WTC11 (cell line): ENCODE measurements at regions not wholly inside any gene's neighbourhood (a gene's known extent, or its start where the extent isn't known, plus 50 kb on each side); places are given as distances from the start of the nearest gene placed in this dataset.

Experiments
- ATAC-seq: fragments of 200-7000 bp; cut with Tn5 transposase; 2 replicates; pipeline ENCODE4 v1.10.0; 2021; ENCODE audit warnings: mild to moderate bottlenecking, moderate library complexity
- CTCF ChIA-PET: fragments of 300-600 bp; sonication (Branson Sonifier 250); formaldehyde crosslinking; loops from one replicate; lab custom pipeline; 2021; ENCODE audit warnings: antibody characterized with exemption; lab: Charles Lee
- POLR2A ChIA-PET: fragments of 350-600 bp; sonication (Branson Sonifier 250); formaldehyde crosslinking; loops from one replicate; lab custom pipeline; 2021; ENCODE audit warnings: antibody characterized with exemption; lab: Charles Lee
- DNase-seq: peaks from one replicate; pipeline ENCODE4 v3.0.0; 2021; ENCODE audit warnings: low spot score
- H3K27ac Mint-ChIP-seq: 2 replicates; pipeline ENCODE4 v1.8.0; 2021; ENCODE audit warnings: mixed read lengths
- H3K27me3 Mint-ChIP-seq: 2 replicates; pipeline ENCODE4 v1.8.0; 2021; ENCODE audit warnings: low read depth, mild to moderate bottlenecking, moderate library complexity, mixed read lengths
- H3K36me3 Mint-ChIP-seq: 2 replicates; pipeline ENCODE4 v1.8.0; 2021; ENCODE audit warnings: mixed read lengths
- H3K4me1 Mint-ChIP-seq: 2 replicates; pipeline ENCODE4 v1.8.0; 2022; ENCODE audit warnings: mixed read lengths
- H3K4me3 Mint-ChIP-seq: 2 replicates; pipeline ENCODE4 v1.8.0; 2021; ENCODE audit warnings: mild to moderate bottlenecking, moderate library complexity, mixed read lengths
- H3K9me3 Mint-ChIP-seq: 2 replicates; pipeline ENCODE4 v1.8.0; 2021; ENCODE audit warnings: mixed read lengths
- CBFB ChIP-seq: sonication (generic); formaldehyde crosslinking; IDR thresholded peaks from 2 replicates; pipeline ENCODE4 v1.8.1; 2022; ENCODE audit warnings: mild to moderate bottlenecking, low read depth, missing genetic modification reagents
- ETV6 ChIP-seq: sonication (generic); formaldehyde crosslinking; IDR thresholded peaks from 2 replicates; pipeline ENCODE4 v1.8.1; 2022; ENCODE audit warnings: mild to moderate bottlenecking, missing genetic modification reagents
- IRF2 ChIP-seq: sonication (generic); formaldehyde crosslinking; IDR thresholded peaks from 2 replicates; pipeline ENCODE4 v1.8.0; 2022; ENCODE audit warnings: low read depth, missing genetic modification reagents, borderline replicate concordance
- JAZF1 ChIP-seq: fragments of 250-450 bp; sonication (Bioruptor Pico); IDR thresholded peaks from 2 replicates; pipeline ENCODE4 v1.9.0; 2021; ENCODE audit warnings: moderate library complexity, mild to moderate bottlenecking, inconsistent platforms
- KAT7 ChIP-seq: sonication (generic); formaldehyde crosslinking; IDR thresholded peaks from 2 replicates; pipeline ENCODE4 v1.8.1; 2023; ENCODE audit warnings: missing genetic modification reagents, mild to moderate bottlenecking, borderline replicate concordance
- MXD4 ChIP-seq: fragments of 250-450 bp; sonication (Bioruptor Pico); IDR thresholded peaks from 2 replicates; pipeline ENCODE4 v1.8.0; 2021; ENCODE audit warnings: mild to moderate bottlenecking, moderate library complexity, borderline replicate concordance
- NFYB ChIP-seq: sonication (generic); formaldehyde crosslinking; conservative IDR thresholded peaks from 2 replicates; pipeline ENCODE4 v1.8.0; 2022; ENCODE audit warnings: low read depth, missing genetic modification reagents
- RELA ChIP-seq: sonication (generic); formaldehyde crosslinking; IDR thresholded peaks from 2 replicates; pipeline ENCODE4 v1.8.1; 2022; ENCODE audit warnings: missing genetic modification reagents, mild to moderate bottlenecking, borderline replicate concordance
- SOX15 ChIP-seq: fragments of 250-450 bp; sonication (Bioruptor Pico); IDR thresholded peaks from 2 replicates; pipeline ENCODE4 v1.9.0; 2021; ENCODE audit warnings: mild to moderate bottlenecking
- TCF7 ChIP-seq: sonication (generic); formaldehyde crosslinking; IDR thresholded peaks from 2 replicates; pipeline ENCODE4 v1.8.0; 2022; ENCODE audit warnings: mild to moderate bottlenecking, low read depth, missing genetic modification reagents, moderate library complexity
- TP53 ChIP-seq: sonication (generic); formaldehyde crosslinking; IDR thresholded peaks from 2 replicates; pipeline ENCODE4 v1.8.1; 2023; ENCODE audit warnings: mild to moderate bottlenecking, missing genetic modification reagents
- ZBTB21 ChIP-seq: sonication (generic); formaldehyde crosslinking; IDR thresholded peaks from 2 replicates; pipeline ENCODE4 v1.8.1; 2023; ENCODE audit warnings: mild to moderate bottlenecking, missing genetic modification reagents, borderline replicate concordance
- ZNF138 ChIP-seq: sonication (generic); formaldehyde crosslinking; conservative IDR thresholded peaks from 2 replicates; pipeline ENCODE4 v1.8.1; 2022; ENCODE audit warnings: mild to moderate bottlenecking, moderate library complexity, missing genetic modification reagents
- ZNF263 ChIP-seq: sonication (generic); formaldehyde crosslinking; IDR thresholded peaks from 2 replicates; pipeline ENCODE4 v1.8.1; 2022; ENCODE audit warnings: low read depth, mild to moderate bottlenecking, moderate library complexity, missing genetic modification reagents
- ZNF317 ChIP-seq: sonication (generic); formaldehyde crosslinking; IDR thresholded peaks from 2 replicates; pipeline ENCODE4 v1.8.1; 2023; ENCODE audit warnings: low read depth, mild to moderate bottlenecking, moderate library complexity, missing genetic modification reagents, borderline replicate concordance
- ZNF396 ChIP-seq: fragments of 250-450 bp; sonication (Bioruptor Pico); IDR thresholded peaks from 2 replicates; pipeline ENCODE4 v1.8.0; 2021; ENCODE audit warnings: mild to moderate bottlenecking, moderate library complexity, borderline replicate concordance
- ZNF671 ChIP-seq: fragments of 250-450 bp; sonication (Bioruptor Pico); IDR thresholded peaks from 2 replicates; pipeline ENCODE4 v1.8.0; 2021; ENCODE audit warnings: mild to moderate bottlenecking
- TF ChIP-seq, protein P1 (sequence below): sonication (generic); formaldehyde crosslinking; IDR thresholded peaks from 2 replicates; pipeline ENCODE4 v1.8.1; 2023; ENCODE audit warnings: mild to moderate bottlenecking, missing genetic modification reagents
- TF ChIP-seq, protein P2 (sequence below): fragments of 200-600 bp; IDR thresholded peaks from 2 replicates; pipeline ENCODE4 v1.8.0; 2022; ENCODE audit warnings: antibody characterized with exemption
- TF ChIP-seq, protein P3 (sequence below): fragments of 250-450 bp; sonication (Bioruptor Pico); IDR thresholded peaks from 2 replicates; pipeline ENCODE4 v1.9.0; 2021; ENCODE audit warnings: mild to moderate bottlenecking, borderline replicate concordance
- TF ChIP-seq, protein P4 (sequence below): sonication (generic); formaldehyde crosslinking; IDR thresholded peaks from 2 replicates; pipeline ENCODE4 v1.8.1; 2023; ENCODE audit warnings: mild to moderate bottlenecking, moderate library complexity, missing genetic modification reagents
- TF ChIP-seq, protein P5 (sequence below): sonication (generic); formaldehyde crosslinking; IDR thresholded peaks from 2 replicates; pipeline ENCODE4 v1.8.0; 2022; ENCODE audit warnings: mild to moderate bottlenecking, missing genetic modification reagents

DNA sequence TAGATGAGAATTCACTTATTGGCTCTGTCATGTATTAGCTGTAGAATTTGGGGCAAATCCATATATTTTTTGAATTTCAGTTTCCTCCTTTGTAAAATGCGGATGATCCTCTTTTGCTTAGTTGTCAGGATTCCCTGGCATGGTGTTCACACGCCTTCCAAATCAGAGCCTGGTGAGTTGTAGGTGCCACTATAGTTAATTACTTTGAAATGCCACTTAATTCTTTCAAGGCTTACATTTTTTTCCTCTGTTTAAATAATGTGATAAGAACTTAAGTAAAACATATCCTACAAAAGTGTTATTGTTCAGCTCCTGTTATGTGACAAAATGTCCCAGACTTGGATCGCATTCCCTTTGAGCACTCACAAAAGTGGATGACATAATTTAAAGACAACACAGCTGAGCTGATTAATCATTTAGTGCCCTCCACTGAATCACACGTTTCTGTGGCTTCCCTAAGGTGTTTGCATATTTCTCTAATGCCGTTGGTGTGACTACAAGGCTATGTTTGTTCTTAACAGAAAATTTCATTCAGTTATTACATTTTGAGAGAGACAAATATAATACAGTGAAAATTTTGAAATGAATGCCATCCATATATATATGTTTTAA, 471.2 kb upstream of the CHST9 start:
- no peak for DNase-seq
- Mint-ChIP-seq H3K4me1 (peaks cover 7% of the 10 kb centered on the region), H3K27me3 (no peaks in the 10 kb centered on the region), H3K27ac (no peak overlapping the region), H3K36me3 (no peaks in the 10 kb centered on the region), H3K4me3 (no peak overlapping the region), H3K9me3 (no peaks in the 10 kb centered on the region)
- CTCF ChIA-PET, result interaction anchor here (0.6 kb wide), 1 partner anchor 94 kb away, joined by 3 read pairs; no protein-coding TSS in a partner anchor
- no peak for ATAC-seq
- POLR2A ChIA-PET, result no interaction called here
- TF ChIP-seq, protein P1, sequence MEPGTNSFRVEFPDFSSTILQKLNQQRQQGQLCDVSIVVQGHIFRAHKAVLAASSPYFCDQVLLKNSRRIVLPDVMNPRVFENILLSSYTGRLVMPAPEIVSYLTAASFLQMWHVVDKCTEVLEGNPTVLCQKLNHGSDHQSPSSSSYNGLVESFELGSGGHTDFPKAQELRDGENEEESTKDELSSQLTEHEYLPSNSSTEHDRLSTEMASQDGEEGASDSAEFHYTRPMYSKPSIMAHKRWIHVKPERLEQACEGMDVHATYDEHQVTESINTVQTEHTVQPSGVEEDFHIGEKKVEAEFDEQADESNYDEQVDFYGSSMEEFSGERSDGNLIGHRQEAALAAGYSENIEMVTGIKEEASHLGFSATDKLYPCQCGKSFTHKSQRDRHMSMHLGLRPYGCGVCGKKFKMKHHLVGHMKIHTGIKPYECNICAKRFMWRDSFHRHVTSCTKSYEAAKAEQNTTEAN, result no peak
- TF ChIP-seq TCF7 (CRISPR knock-in tag) (no peak), ZNF396 (CRISPR knock-in tag) (no peak), NFYB (CRISPR knock-in tag) (no peak), ZNF317 (CRISPR knock-in tag) (no peak), RELA (CRISPR knock-in tag) (no peak), ETV6 (CRISPR knock-in tag) (no peak), ZNF671 (CRISPR knock-in tag) (no peak), JAZF1 (CRISPR knock-in tag) (no peak), KAT7 (CRISPR knock-in tag) (no peak), ZBTB21 (CRISPR knock-in tag) (no peak), ZNF138 (CRISPR knock-in tag) (no peak), TP53 (CRISPR knock-in tag) (no peak)
- TF ChIP-seq, protein P2, sequence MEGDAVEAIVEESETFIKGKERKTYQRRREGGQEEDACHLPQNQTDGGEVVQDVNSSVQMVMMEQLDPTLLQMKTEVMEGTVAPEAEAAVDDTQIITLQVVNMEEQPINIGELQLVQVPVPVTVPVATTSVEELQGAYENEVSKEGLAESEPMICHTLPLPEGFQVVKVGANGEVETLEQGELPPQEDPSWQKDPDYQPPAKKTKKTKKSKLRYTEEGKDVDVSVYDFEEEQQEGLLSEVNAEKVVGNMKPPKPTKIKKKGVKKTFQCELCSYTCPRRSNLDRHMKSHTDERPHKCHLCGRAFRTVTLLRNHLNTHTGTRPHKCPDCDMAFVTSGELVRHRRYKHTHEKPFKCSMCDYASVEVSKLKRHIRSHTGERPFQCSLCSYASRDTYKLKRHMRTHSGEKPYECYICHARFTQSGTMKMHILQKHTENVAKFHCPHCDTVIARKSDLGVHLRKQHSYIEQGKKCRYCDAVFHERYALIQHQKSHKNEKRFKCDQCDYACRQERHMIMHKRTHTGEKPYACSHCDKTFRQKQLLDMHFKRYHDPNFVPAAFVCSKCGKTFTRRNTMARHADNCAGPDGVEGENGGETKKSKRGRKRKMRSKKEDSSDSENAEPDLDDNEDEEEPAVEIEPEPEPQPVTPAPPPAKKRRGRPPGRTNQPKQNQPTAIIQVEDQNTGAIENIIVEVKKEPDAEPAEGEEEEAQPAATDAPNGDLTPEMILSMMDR, result no peak
- TF ChIP-seq, protein P3, sequence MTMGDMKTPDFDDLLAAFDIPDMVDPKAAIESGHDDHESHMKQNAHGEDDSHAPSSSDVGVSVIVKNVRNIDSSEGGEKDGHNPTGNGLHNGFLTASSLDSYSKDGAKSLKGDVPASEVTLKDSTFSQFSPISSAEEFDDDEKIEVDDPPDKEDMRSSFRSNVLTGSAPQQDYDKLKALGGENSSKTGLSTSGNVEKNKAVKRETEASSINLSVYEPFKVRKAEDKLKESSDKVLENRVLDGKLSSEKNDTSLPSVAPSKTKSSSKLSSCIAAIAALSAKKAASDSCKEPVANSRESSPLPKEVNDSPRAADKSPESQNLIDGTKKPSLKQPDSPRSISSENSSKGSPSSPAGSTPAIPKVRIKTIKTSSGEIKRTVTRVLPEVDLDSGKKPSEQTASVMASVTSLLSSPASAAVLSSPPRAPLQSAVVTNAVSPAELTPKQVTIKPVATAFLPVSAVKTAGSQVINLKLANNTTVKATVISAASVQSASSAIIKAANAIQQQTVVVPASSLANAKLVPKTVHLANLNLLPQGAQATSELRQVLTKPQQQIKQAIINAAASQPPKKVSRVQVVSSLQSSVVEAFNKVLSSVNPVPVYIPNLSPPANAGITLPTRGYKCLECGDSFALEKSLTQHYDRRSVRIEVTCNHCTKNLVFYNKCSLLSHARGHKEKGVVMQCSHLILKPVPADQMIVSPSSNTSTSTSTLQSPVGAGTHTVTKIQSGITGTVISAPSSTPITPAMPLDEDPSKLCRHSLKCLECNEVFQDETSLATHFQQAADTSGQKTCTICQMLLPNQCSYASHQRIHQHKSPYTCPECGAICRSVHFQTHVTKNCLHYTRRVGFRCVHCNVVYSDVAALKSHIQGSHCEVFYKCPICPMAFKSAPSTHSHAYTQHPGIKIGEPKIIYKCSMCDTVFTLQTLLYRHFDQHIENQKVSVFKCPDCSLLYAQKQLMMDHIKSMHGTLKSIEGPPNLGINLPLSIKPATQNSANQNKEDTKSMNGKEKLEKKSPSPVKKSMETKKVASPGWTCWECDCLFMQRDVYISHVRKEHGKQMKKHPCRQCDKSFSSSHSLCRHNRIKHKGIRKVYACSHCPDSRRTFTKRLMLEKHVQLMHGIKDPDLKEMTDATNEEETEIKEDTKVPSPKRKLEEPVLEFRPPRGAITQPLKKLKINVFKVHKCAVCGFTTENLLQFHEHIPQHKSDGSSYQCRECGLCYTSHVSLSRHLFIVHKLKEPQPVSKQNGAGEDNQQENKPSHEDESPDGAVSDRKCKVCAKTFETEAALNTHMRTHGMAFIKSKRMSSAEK (CRISPR knock-in tag), result no peak
- TF ChIP-seq, protein P4, sequence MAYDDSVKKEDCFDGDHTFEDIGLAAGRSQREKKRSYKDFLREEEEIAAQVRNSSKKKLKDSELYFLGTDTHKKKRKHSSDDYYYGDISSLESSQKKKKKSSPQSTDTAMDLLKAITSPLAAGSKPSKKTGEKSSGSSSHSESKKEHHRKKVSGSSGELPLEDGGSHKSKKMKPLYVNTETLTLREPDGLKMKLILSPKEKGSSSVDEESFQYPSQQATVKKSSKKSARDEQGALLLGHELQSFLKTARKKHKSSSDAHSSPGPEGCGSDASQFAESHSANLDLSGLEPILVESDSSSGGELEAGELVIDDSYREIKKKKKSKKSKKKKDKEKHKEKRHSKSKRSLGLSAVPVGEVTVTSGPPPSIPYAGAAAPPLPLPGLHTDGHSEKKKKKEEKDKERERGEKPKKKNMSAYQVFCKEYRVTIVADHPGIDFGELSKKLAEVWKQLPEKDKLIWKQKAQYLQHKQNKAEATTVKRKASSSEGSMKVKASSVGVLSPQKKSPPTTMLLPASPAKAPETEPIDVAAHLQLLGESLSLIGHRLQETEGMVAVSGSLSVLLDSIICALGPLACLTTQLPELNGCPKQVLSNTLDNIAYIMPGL (CRISPR knock-in tag), result no peak

DNA sequence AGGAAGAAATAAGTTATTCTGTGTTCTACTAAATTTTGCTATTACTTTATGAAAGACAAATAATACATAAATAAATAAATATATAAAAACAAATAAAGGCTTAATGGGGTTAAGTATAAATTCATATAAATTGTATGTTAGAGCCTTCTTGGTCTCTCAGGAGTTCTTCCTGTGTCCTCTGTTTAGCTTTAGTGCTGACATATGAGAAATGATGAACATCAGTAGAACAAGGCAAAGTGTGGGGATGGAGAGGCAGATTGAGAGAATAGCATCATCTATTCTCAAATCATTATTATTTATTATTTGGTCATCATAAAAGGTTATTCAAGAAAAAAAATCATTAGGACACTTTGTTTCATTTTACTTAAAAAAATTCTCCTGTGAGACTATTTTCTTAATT, 468.1 kb upstream of the CHST9 start:
- DNase-seq (no peak), ATAC-seq (no peak)
- ChIA-PET POLR2A (no interaction called here), CTCF (interaction anchor here (1.0 kb wide), 1 partner anchor 97 kb away, joined by 3 read pairs; no protein-coding TSS in a partner anchor)
- Mint-ChIP-seq H3K4me3 (no peak overlapping the region), H3K27me3 (no peaks in the 10 kb centered on the region), H3K4me1 (peaks cover 17% of the 10 kb centered on the region), H3K9me3 (no peaks in the 10 kb centered on the region), H3K36me3 (no peaks in the 10 kb centered on the region), H3K27ac (no peak overlapping the region)
- no peak for TF ChIP-seq ZNF263 (CRISPR knock-in tag)
- TF ChIP-seq IRF2, result no peak
- TF ChIP-seq, protein P2, result no peak
- no peak for TF ChIP-seq ZNF671 (CRISPR knock-in tag)
- TF ChIP-seq, protein P5, sequence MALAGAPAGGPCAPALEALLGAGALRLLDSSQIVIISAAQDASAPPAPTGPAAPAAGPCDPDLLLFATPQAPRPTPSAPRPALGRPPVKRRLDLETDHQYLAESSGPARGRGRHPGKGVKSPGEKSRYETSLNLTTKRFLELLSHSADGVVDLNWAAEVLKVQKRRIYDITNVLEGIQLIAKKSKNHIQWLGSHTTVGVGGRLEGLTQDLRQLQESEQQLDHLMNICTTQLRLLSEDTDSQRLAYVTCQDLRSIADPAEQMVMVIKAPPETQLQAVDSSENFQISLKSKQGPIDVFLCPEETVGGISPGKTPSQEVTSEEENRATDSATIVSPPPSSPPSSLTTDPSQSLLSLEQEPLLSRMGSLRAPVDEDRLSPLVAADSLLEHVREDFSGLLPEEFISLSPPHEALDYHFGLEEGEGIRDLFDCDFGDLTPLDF (CRISPR knock-in tag), result no peak
- no peak for TF ChIP-seq MXD4
- TF ChIP-seq CBFB, result no peak
- no peak for TF ChIP-seq ZBTB21 (CRISPR knock-in tag)
- TF ChIP-seq SOX15, result no peak
